NT2/D1 (cell line): ENCODE measurements at regions not wholly inside any gene's neighbourhood (a gene's known extent, or its start where the extent isn't known, plus 50 kb on each side); places are given as distances from the start of the nearest gene placed in this dataset.
"Not testable (repeated sequence)": the region's sequence is repeated elsewhere in the genome, so short reads cannot be mapped to it uniquely, and the experiment has no call there.

Source experiments
- DNase-seq: peaks from one replicate; pipeline ENCODE4 v3.0.0-alpha.2; 2011; ENCODE audit warnings: low read depth, low spot score
- H3K27me3 ChIP-seq: 2 replicates; pipeline ENCODE4 v1.6.0; 2011; ENCODE audit warnings: mild to moderate bottlenecking; ENCODE audit not compliant: insufficient read length, insufficient read depth
- H3K36me3 ChIP-seq: 2 replicates; pipeline ENCODE4 v1.6.1; 2011; ENCODE audit warnings: mild to moderate bottlenecking, low read length, mixed read lengths; ENCODE audit not compliant: insufficient read depth, insufficient read length
- H3K4me1 ChIP-seq: 2 replicates; pipeline ENCODE4 v1.5.1; 2011; ENCODE audit not compliant: insufficient read depth, insufficient read length
- H3K4me3 ChIP-seq: 2 replicates; pipeline ENCODE4 v1.5.1; 2011; ENCODE audit warnings: low read depth; ENCODE audit not compliant: insufficient read length
- H3K9ac ChIP-seq: 2 replicates; pipeline ENCODE4 v1.6.0; 2011; ENCODE audit warnings: low read depth; ENCODE audit not compliant: insufficient read length
- H3K9me3 ChIP-seq: 2 replicates; pipeline ENCODE4 v1.5.1; 2011; ENCODE audit warnings: mild to moderate bottlenecking, low read length; ENCODE audit not compliant: insufficient read depth
- SUZ12 ChIP-seq: IDR thresholded peaks from 2 replicates; pipeline ENCODE4 v1.6.1; 2011; ENCODE audit not compliant: insufficient read length, insufficient read depth; ENCODE audit errors: extremely low read depth
- YY1 ChIP-seq: IDR thresholded peaks from 2 replicates; pipeline ENCODE4 v1.6.1; 2011; ENCODE audit not compliant: insufficient read length, insufficient read depth
- ZNF274 ChIP-seq: IDR thresholded peaks from 2 replicates; pipeline ENCODE4 v1.6.1; 2011; ENCODE audit warnings: mild to moderate bottlenecking, low read depth, low read length

DNA sequence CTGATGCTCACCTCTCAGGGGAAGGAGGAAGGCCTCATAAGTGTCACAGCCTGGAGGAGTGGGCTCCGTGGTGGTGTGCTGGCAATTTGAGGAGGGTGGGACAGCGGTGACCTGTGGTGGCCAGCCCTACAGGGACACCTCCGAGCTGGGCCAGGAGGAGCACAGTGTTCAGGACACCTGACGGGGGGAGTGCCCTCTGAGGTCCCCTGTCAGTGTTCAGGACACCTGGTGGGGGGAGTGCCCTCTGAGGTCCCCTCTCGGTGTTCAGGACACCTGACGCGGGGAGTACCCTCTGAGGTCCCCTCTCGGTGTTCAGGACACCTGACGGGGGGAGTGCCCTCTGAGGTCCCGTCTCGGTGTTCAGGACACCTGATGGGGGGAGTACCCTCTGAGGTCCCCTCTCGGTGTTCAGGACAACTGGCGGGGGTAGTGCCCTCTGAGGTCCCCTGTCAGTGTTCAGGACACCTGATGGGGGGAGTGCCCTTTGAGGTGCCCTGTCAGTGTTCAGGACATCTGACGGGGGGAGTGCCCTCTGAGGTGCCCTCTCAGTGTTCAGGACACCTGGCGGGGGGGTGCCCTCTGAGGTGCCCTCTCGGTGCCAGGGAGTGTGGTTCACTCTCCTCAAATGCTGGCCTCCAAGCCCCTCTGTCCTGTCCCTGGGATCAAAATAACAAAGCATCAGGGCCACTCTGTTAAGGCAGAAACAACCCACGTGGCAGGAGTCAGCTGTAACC lies 73.4 kb upstream of the ZNF469 start:
- H3K4me1 ChIP-seq: peaks cover 8% of the 10 kb centered on the region
- no peak overlapping the region for H3K4me3 ChIP-seq
- no peaks in the 10 kb centered on the region for H3K36me3 ChIP-seq
- no peak overlapping the region for H3K9ac ChIP-seq
- H3K27me3 ChIP-seq: no peaks in the 10 kb centered on the region
- peaks cover 39% of the 10 kb centered on the region for H3K9me3 ChIP-seq
- no peak for TF ChIP-seq SUZ12
- TF ChIP-seq ZNF274: no peak
- TF ChIP-seq YY1: no peak
- no peak for DNase-seq

DNA sequence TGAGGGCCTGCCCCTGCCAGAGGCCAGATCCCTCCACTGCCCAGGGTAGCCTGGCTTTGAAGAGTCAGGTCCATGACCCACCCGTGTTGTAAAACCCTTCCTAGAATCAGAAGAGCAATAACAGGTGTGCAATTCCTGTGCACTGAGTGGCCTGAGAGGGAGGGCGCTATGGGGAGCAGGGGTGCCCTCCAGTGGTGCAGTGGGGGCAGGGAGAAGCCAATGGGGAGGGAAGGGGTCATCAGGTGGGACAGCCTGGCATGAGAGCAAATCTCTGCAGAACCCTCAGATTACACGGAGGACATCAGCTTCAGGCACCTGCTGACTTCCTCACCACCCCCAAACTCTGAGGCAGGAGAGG lies 72.9 kb upstream of the ZNF469 start:
- H3K36me3 ChIP-seq: no peaks in the 10 kb centered on the region
- DNase-seq: no peak
- H3K27me3 ChIP-seq: no peaks in the 10 kb centered on the region
- peaks cover 6% of the 10 kb centered on the region for H3K4me1 ChIP-seq
- TF ChIP-seq SUZ12 (no peak), ZNF274 (no peak), YY1 (no peak)
- H3K9ac ChIP-seq: no peak overlapping the region
- no peak overlapping the region for H3K4me3 ChIP-seq
- peaks cover 39% of the 10 kb centered on the region for H3K9me3 ChIP-seq

DNA sequence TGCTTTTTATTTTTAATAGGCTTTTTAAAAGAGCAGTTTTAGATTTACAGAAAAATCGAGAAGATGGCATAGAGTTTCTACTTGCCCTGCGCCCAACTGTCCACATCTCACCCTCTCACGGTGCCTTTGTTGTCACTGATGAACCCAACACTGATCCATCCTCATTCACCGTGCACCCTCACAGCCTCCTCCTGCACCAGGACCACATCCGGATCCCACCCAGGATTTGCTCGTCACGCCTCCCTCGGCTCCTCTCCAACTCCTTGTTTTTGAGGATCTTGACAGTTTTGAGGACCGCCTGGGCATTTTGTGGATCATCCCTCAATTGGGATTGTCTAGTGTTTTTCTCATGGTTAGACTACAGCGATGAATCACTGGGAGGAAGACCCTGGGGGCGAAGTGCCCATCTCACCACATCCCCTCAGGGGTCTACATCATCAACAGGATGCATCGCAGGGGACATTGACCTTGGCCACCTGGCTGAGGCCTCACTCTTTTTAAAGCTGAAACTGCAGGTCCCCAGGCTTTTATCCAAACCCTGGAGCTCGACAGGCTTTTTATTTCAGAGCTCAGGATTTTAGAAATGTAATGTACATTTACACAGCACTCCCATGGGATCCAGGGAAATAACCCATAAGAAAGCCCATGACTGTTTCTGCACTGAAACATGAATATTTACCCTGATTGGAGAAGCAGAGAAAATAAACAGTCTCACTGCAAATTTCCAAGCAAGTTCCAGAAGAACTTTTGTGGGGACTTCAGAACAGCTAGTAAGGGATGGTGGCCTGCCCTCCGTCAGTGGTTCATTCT lies 71.8 kb upstream of the ZNF469 start:
- peaks cover 6% of the 10 kb centered on the region for H3K4me1 ChIP-seq
- peaks cover 39% of the 10 kb centered on the region for H3K9me3 ChIP-seq
- no peak for DNase-seq
- H3K36me3 ChIP-seq: no peaks in the 10 kb centered on the region
- no peaks in the 10 kb centered on the region for H3K27me3 ChIP-seq
- H3K9ac ChIP-seq: no peak overlapping the region
- H3K4me3 ChIP-seq: no peak overlapping the region
- TF ChIP-seq ZNF274 (no peak), YY1 (no peak), SUZ12 (no peak)

DNA sequence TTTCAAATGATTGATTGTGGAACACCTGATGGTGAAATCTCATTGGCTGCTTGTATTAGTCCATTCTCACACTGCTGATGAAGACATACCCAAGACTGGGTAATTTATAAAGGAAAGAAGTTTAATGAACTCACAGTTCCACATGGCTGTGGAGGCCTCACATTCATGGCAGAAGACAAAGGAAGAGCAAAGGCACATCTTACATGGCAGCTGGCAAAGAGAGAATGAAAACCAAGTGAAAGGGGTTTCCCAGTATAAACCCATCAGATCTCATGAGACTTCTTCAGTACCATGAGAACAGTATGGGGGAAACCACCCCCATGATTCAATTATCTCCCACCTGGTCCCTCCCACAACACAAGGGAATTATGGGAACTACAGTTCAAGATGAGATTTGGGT lies 70.9 kb upstream of the ZNF469 start:
- H3K9me3 ChIP-seq: peaks cover 39% of the 10 kb centered on the region
- not testable (repeated sequence) for DNase-seq, H3K4me3 ChIP-seq, H3K36me3 ChIP-seq, H3K9ac ChIP-seq, H3K27me3 ChIP-seq, H3K4me1 ChIP-seq

DNA sequence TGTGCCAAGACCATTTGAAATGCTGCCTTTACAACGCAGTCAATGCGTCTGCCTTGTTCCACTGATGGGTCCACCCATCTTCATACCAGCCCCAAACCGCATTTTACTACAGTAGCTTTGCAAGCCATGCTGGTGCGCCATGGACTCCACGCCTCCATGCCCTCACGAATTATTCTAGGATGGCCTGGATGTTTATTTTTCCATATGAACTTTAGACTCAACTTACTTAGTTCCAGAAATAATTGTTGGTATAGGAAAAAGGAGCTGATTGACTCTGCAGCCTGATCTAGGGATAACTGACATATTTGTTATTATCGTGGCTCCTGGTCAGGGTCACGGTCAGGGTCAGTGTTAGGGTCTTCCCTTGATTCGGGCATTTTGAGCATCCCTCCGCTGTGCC lies 70.0 kb upstream of the ZNF469 start:
- no peak for TF ChIP-seq YY1
- DNase-seq: no peak
- Histone ChIP-seq H3K36me3 (no peaks in the 10 kb centered on the region), H3K4me1 (peaks cover 9% of the 10 kb centered on the region), H3K27me3 (no peaks in the 10 kb centered on the region), H3K9ac (no peak overlapping the region), H3K4me3 (no peak overlapping the region), H3K9me3 (peaks cover 32% of the 10 kb centered on the region)

DNA sequence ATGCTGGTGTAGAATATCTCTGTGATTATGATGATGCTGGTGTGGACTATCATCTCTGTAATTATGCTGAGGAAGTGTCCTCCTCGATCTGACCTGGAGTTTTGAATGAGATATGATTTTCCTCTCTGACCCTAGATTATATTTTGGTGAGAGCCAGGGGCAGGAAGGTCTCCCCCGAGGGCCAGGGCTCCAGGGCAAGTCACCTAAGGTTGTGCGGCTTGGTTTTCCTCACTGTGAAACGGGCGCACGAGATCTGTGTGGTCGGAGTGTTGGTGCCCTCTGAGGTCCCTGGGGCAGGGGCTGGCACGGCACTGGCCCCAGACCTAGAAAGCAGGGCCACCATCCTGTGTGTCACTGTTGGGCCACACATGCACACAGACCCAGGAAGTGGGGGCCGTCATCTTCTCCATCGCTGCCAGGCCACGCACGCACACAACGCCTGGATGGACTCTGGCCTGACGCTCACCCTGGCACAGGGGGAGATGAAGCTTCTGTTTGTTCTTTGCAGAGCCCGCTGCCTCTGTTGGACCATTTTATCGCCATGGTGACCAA lies 67.7 kb upstream of the ZNF469 start:
- H3K9ac ChIP-seq: peak overlapping the region; percentile 57
- peaks cover 21% of the 10 kb centered on the region for H3K9me3 ChIP-seq
- H3K4me1 ChIP-seq: peaks cover 18% of the 10 kb centered on the region
- no peak for DNase-seq
- no peaks in the 10 kb centered on the region for H3K27me3 ChIP-seq
- H3K4me3 ChIP-seq: no peak overlapping the region
- H3K36me3 ChIP-seq: no peaks in the 10 kb centered on the region
- no peak for TF ChIP-seq SUZ12
- no peak for TF ChIP-seq ZNF274
- TF ChIP-seq YY1: no peak

DNA sequence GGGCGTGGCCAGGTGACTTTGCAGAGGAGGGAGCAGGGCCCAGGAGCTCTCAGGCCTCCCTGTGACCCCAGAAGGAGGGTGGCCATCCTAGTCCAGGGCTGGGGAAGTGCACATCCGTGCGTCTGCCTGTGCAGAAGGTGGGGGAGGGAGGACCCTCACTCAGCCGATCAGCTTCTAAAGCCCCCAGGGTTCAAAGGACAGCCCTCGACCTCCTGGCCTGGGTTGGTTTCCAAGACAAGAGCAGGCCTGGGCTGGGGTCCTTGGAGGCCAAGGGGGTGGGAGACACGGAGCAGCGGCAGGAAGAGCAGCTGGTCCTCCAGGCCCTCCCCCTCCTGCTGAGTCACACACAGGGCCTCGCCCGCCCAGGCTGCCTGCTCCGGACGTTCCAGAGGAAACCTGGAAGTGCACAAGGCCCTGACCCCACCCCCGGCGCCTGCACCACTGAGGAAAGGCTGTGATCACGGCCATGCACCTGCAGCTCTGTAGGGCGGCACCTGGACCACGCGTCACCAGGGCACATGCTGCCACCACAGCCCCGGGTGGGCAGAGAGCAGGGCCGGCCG lies 67.1 kb upstream of the ZNF469 start:
- Histone ChIP-seq H3K4me1 (peaks cover 18% of the 10 kb centered on the region), H3K36me3 (no peaks in the 10 kb centered on the region), H3K4me3 (no peak overlapping the region), H3K27me3 (no peaks in the 10 kb centered on the region), H3K9ac (peak overlapping the region; percentile 8), H3K9me3 (peaks cover 22% of the 10 kb centered on the region)
- TF ChIP-seq ZNF274: no peak
- no peak for TF ChIP-seq SUZ12
- TF ChIP-seq YY1: no peak
- peak; percentile 15 for DNase-seq
